ENCODE measurements at regions not wholly inside any gene's neighbourhood (a gene's known extent, or its start where the extent isn't known, plus 50 kb on each side); places are given as distances from the start of the nearest gene placed in this dataset.

- no peaks in the 10 kb centered on the region for H3K36me3 ChIP-seq (ENCODE audit: control insufficient read depth, insufficient read depth, low read length)
- WGBS, 2 experiments, result 92 to 98% methylated on average over 3 of the region's 3 CpGs
- H3K27ac ChIP-seq (ENCODE audit: insufficient read depth, low read depth, low read length, poor library complexity, severe bottlenecking), result no peak overlapping the region
- no peaks in the 10 kb centered on the region for H3K27me3 ChIP-seq (ENCODE audit: control insufficient read depth, insufficient read depth, low read length, poor library complexity, severe bottlenecking)
- no peaks in the 10 kb centered on the region for H3K4me1 ChIP-seq (ENCODE audit: control insufficient read depth, insufficient read depth, low read length)
- no peaks in the 10 kb centered on the region for H3K9me3 ChIP-seq (ENCODE audit: control insufficient read depth, low read length)
- H3K4me3 ChIP-seq (ENCODE audit: insufficient read depth, low read depth, low read length), result no peak overlapping the region
Measured at GRCh38 chr16:61233713-61234112, 802.5 kb downstream of the CDH8 start.

- H3K4me1 ChIP-seq (ENCODE audit: control insufficient read depth, insufficient read depth, low read length), result no peaks in the 10 kb centered on the region
- no peak overlapping the region for H3K27ac ChIP-seq (ENCODE audit: insufficient read depth, low read depth, low read length, poor library complexity, severe bottlenecking)
- H3K36me3 ChIP-seq (ENCODE audit: control insufficient read depth, insufficient read depth, low read length), result no peaks in the 10 kb centered on the region
- H3K9me3 ChIP-seq (ENCODE audit: control insufficient read depth, low read length), result no peaks in the 10 kb centered on the region
- no peak overlapping the region for H3K4me3 ChIP-seq (ENCODE audit: insufficient read depth, low read depth, low read length)
- WGBS, 2 experiments, result 83 to 100% methylated on average over 1 of the region's 1 CpG
- no peaks in the 10 kb centered on the region for H3K27me3 ChIP-seq (ENCODE audit: control insufficient read depth, insufficient read depth, low read length, poor library complexity, severe bottlenecking)
Measured at GRCh38 chr16:61228371-61228770, 807.9 kb downstream of the CDH8 start.

GRCh38 chr16:61215605-61216004 is 820.6 kb downstream of the CDH8 start:
- no peaks in the 10 kb centered on the region for H3K27me3 ChIP-seq (ENCODE audit: control insufficient read depth, insufficient read depth, low read length, poor library complexity, severe bottlenecking)
- H3K9me3 ChIP-seq (ENCODE audit: control insufficient read depth, low read length), result no peaks in the 10 kb centered on the region
- no peaks in the 10 kb centered on the region for H3K4me1 ChIP-seq (ENCODE audit: control insufficient read depth, insufficient read depth, low read length)
- no peaks in the 10 kb centered on the region for H3K36me3 ChIP-seq (ENCODE audit: control insufficient read depth, insufficient read depth, low read length)
- H3K4me3 ChIP-seq (ENCODE audit: insufficient read depth, low read depth, low read length), result no peak overlapping the region
- 94 to 96% methylated on average over 2 to 3 of the region's 3 CpGs for WGBS, 2 experiments
- H3K27ac ChIP-seq (ENCODE audit: insufficient read depth, low read depth, low read length, poor library complexity, severe bottlenecking), result no peak overlapping the region

GRCh38 chr16:61214780-61215179 is 821.5 kb downstream of the CDH8 start:
- WGBS, 2 experiments, result 93 to 96% methylated on average over 3 of the region's 3 CpGs
- no peak overlapping the region for H3K27ac ChIP-seq (ENCODE audit: insufficient read depth, low read depth, low read length, poor library complexity, severe bottlenecking)

GRCh38 chr16:61210076-61210475 is 826.2 kb downstream of the CDH8 start:
- no peak overlapping the region for H3K4me3 ChIP-seq (ENCODE audit: insufficient read depth, low read depth, low read length)
- H3K36me3 ChIP-seq (ENCODE audit: control insufficient read depth, insufficient read depth, low read length), result no peaks in the 10 kb centered on the region
- no peak overlapping the region for H3K27ac ChIP-seq (ENCODE audit: insufficient read depth, low read depth, low read length, poor library complexity, severe bottlenecking)
- no peaks in the 10 kb centered on the region for H3K27me3 ChIP-seq (ENCODE audit: control insufficient read depth, insufficient read depth, low read length, poor library complexity, severe bottlenecking)
- no peaks in the 10 kb centered on the region for H3K9me3 ChIP-seq (ENCODE audit: control insufficient read depth, low read length)
- H3K4me1 ChIP-seq (ENCODE audit: control insufficient read depth, insufficient read depth, low read length), result no peaks in the 10 kb centered on the region

More at GRCh38 chr16:61214780-61215179, 821.5 kb downstream of the CDH8 start:
- Histone ChIP-seq H3K36me3 (ENCODE audit: control insufficient read depth, insufficient read depth, low read length) (no peaks in the 10 kb centered on the region), H3K4me1 (ENCODE audit: control insufficient read depth, insufficient read depth, low read length) (no peaks in the 10 kb centered on the region), H3K9me3 (ENCODE audit: control insufficient read depth, low read length) (no peaks in the 10 kb centered on the region), H3K27me3 (ENCODE audit: control insufficient read depth, insufficient read depth, low read length, poor library complexity, severe bottlenecking) (no peaks in the 10 kb centered on the region), H3K4me3 (ENCODE audit: insufficient read depth, low read depth, low read length) (no peak overlapping the region)

GRCh38 chr16:61195006-61195405 is 841.2 kb downstream of the CDH8 start:
- H3K36me3 ChIP-seq (ENCODE audit: control insufficient read depth, insufficient read depth, low read length), result no peaks in the 10 kb centered on the region
- no peaks in the 10 kb centered on the region for H3K27me3 ChIP-seq (ENCODE audit: control insufficient read depth, insufficient read depth, low read length, poor library complexity, severe bottlenecking)
- H3K9me3 ChIP-seq (ENCODE audit: control insufficient read depth, low read length), result no peaks in the 10 kb centered on the region
- H3K4me1 ChIP-seq (ENCODE audit: control insufficient read depth, insufficient read depth, low read length), result no peaks in the 10 kb centered on the region
- no peak overlapping the region for H3K27ac ChIP-seq (ENCODE audit: insufficient read depth, low read depth, low read length, poor library complexity, severe bottlenecking)
- H3K4me3 ChIP-seq (ENCODE audit: insufficient read depth, low read depth, low read length), result no peak overlapping the region

- H3K27me3 ChIP-seq (ENCODE audit: control insufficient read depth, insufficient read depth, low read length, poor library complexity, severe bottlenecking), result no peaks in the 10 kb centered on the region
Measured at GRCh38 chr16:61194573-61194972, 841.7 kb downstream of the CDH8 start.

GRCh38 chr16:61182391-61182790 is 853.8 kb downstream of the CDH8 start:
- Histone ChIP-seq H3K4me3 (ENCODE audit: insufficient read depth, low read depth, low read length) (no peak overlapping the region), H3K36me3 (ENCODE audit: control insufficient read depth, insufficient read depth, low read length) (no peaks in the 10 kb centered on the region), H3K27ac (ENCODE audit: insufficient read depth, low read depth, low read length, poor library complexity, severe bottlenecking) (no peak overlapping the region), H3K4me1 (ENCODE audit: control insufficient read depth, insufficient read depth, low read length) (peaks cover 8% of the 10 kb centered on the region), H3K27me3 (ENCODE audit: control insufficient read depth, insufficient read depth, low read length, poor library complexity, severe bottlenecking) (no peaks in the 10 kb centered on the region), H3K9me3 (ENCODE audit: control insufficient read depth, low read length) (no peaks in the 10 kb centered on the region)
- 37 to 42% methylated on average over 1 of the region's 1 CpG for WGBS, 2 experiments

More at GRCh38 chr16:61194573-61194972, 841.7 kb downstream of the CDH8 start:
- Histone ChIP-seq H3K4me1 (ENCODE audit: control insufficient read depth, insufficient read depth, low read length) (no peaks in the 10 kb centered on the region), H3K27ac (ENCODE audit: insufficient read depth, low read depth, low read length, poor library complexity, severe bottlenecking) (no peak overlapping the region), H3K9me3 (ENCODE audit: control insufficient read depth, low read length) (no peaks in the 10 kb centered on the region), H3K36me3 (ENCODE audit: control insufficient read depth, insufficient read depth, low read length) (no peaks in the 10 kb centered on the region), H3K4me3 (ENCODE audit: insufficient read depth, low read depth, low read length) (no peak overlapping the region)

GRCh38 chr16:61181982-61182381 is 854.3 kb downstream of the CDH8 start:
- no peaks in the 10 kb centered on the region for H3K36me3 ChIP-seq (ENCODE audit: control insufficient read depth, insufficient read depth, low read length)
- no peak overlapping the region for H3K27ac ChIP-seq (ENCODE audit: insufficient read depth, low read depth, low read length, poor library complexity, severe bottlenecking)
- 83 to 98% methylated on average over 2 of the region's 2 CpGs for WGBS, 2 experiments
- H3K27me3 ChIP-seq (ENCODE audit: control insufficient read depth, insufficient read depth, low read length, poor library complexity, severe bottlenecking), result no peaks in the 10 kb centered on the region
- H3K4me3 ChIP-seq (ENCODE audit: insufficient read depth, low read depth, low read length), result no peak overlapping the region
- no peaks in the 10 kb centered on the region for H3K9me3 ChIP-seq (ENCODE audit: control insufficient read depth, low read length)
- peaks cover 8% of the 10 kb centered on the region for H3K4me1 ChIP-seq (ENCODE audit: control insufficient read depth, insufficient read depth, low read length)

- Histone ChIP-seq H3K9me3 (ENCODE audit: control insufficient read depth, low read length) (no peaks in the 10 kb centered on the region), H3K4me1 (ENCODE audit: control insufficient read depth, insufficient read depth, low read length) (peaks cover 8% of the 10 kb centered on the region), H3K4me3 (ENCODE audit: insufficient read depth, low read depth, low read length) (no peak overlapping the region), H3K36me3 (ENCODE audit: control insufficient read depth, insufficient read depth, low read length) (no peaks in the 10 kb centered on the region), H3K27me3 (ENCODE audit: control insufficient read depth, insufficient read depth, low read length, poor library complexity, severe bottlenecking) (no peaks in the 10 kb centered on the region), H3K27ac (ENCODE audit: insufficient read depth, low read depth, low read length, poor library complexity, severe bottlenecking) (no peak overlapping the region)
- WGBS, 2 experiments, result 94 to 100% methylated on average over 1 to 2 of the region's 2 CpGs
Measured at GRCh38 chr16:61179561-61179960, 856.7 kb downstream of the CDH8 start.

GRCh38 chr16:61165797-61166196 is 870.4 kb downstream of the CDH8 start:
- Histone ChIP-seq H3K4me1 (ENCODE audit: control insufficient read depth, insufficient read depth, low read length) (no peaks in the 10 kb centered on the region), H3K27ac (ENCODE audit: insufficient read depth, low read depth, low read length, poor library complexity, severe bottlenecking) (no peak overlapping the region), H3K9me3 (ENCODE audit: control insufficient read depth, low read length) (no peaks in the 10 kb centered on the region), H3K4me3 (ENCODE audit: insufficient read depth, low read depth, low read length) (no peak overlapping the region), H3K36me3 (ENCODE audit: control insufficient read depth, insufficient read depth, low read length) (no peaks in the 10 kb centered on the region), H3K27me3 (ENCODE audit: control insufficient read depth, insufficient read depth, low read length, poor library complexity, severe bottlenecking) (no peaks in the 10 kb centered on the region)
- WGBS, 2 experiments, result 91 to 96% methylated on average over 3 of the region's 3 CpGs
